Endothelial cell (in vitro differentiated cells): ENCODE measurements at regions not wholly inside any gene's neighbourhood (a gene's known extent, or its start where the extent isn't known, plus 50 kb on each side); places are given as distances from the start of the nearest gene placed in this dataset.

Experiments used
- DNase-seq: peaks from one replicate; pipeline ENCODE4 v3.0.0; 2021; ENCODE audit warnings: low spot score
- H3K27ac Mint-ChIP-seq: one replicate; pipeline ENCODE4 v1.8.0; 2021; ENCODE audit warnings: mixed read lengths, inconsistent platforms; ENCODE audit not compliant: unreplicated experiment
- H3K27me3 Mint-ChIP-seq: one replicate; pipeline ENCODE4 v1.8.0; 2021; ENCODE audit warnings: mild to moderate bottlenecking, moderate library complexity, mixed read lengths, inconsistent platforms; ENCODE audit not compliant: unreplicated experiment
- H3K36me3 Mint-ChIP-seq: one replicate; pipeline ENCODE4 v1.8.0; 2021; ENCODE audit warnings: mild to moderate bottlenecking, low read depth, mixed read lengths, inconsistent platforms; ENCODE audit not compliant: unreplicated experiment
- H3K4me1 Mint-ChIP-seq: one replicate; pipeline ENCODE4 v1.8.0; 2021; ENCODE audit warnings: mild to moderate bottlenecking, mixed read lengths, inconsistent platforms; ENCODE audit not compliant: unreplicated experiment
- H3K4me3 Mint-ChIP-seq: one replicate; pipeline ENCODE4 v1.8.0; 2021; ENCODE audit warnings: mild to moderate bottlenecking, mixed read lengths, inconsistent platforms; ENCODE audit not compliant: unreplicated experiment
- H3K9me3 Mint-ChIP-seq: one replicate; pipeline ENCODE4 v1.8.0; 2021; ENCODE audit warnings: mixed read lengths, inconsistent platforms; ENCODE audit not compliant: unreplicated experiment
- TF ChIP-seq, protein P1 (sequence below): fragments of 200-600 bp; sonication (generic); IDR thresholded peaks from one replicate; pipeline ENCODE4 v1.5.0; 2021; ENCODE audit warnings: antibody characterized with exemption; ENCODE audit not compliant: unreplicated experiment

DNA sequence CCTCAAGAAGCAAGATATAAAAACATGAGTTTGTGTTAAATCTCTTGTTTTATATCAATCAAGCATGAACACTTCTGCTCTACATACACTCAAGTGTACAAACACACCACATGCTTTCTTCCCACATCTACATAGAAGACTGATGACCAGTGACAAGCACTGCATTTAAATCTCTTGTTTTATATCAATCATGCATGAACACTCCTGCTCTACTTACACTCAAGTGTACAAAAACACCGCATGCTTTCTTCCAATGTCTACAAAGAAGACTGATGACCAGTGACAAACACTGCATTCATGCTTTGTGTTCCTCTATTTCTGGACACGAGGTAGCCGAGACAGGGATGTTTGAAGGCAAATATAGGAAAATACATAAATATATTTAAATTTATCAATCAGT, 642.0 kb upstream of the PFKP start:
- H3K4me1 Mint-ChIP-seq: no peaks in the 10 kb centered on the region
- H3K9me3 Mint-ChIP-seq: no peaks in the 10 kb centered on the region
- H3K36me3 Mint-ChIP-seq: no peaks in the 10 kb centered on the region
- TF ChIP-seq, protein P1, sequence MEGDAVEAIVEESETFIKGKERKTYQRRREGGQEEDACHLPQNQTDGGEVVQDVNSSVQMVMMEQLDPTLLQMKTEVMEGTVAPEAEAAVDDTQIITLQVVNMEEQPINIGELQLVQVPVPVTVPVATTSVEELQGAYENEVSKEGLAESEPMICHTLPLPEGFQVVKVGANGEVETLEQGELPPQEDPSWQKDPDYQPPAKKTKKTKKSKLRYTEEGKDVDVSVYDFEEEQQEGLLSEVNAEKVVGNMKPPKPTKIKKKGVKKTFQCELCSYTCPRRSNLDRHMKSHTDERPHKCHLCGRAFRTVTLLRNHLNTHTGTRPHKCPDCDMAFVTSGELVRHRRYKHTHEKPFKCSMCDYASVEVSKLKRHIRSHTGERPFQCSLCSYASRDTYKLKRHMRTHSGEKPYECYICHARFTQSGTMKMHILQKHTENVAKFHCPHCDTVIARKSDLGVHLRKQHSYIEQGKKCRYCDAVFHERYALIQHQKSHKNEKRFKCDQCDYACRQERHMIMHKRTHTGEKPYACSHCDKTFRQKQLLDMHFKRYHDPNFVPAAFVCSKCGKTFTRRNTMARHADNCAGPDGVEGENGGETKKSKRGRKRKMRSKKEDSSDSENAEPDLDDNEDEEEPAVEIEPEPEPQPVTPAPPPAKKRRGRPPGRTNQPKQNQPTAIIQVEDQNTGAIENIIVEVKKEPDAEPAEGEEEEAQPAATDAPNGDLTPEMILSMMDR: no peak
- H3K27me3 Mint-ChIP-seq: no peaks in the 10 kb centered on the region
- H3K27ac Mint-ChIP-seq: no peak overlapping the region
- DNase-seq: no peak
- no peak overlapping the region for H3K4me3 Mint-ChIP-seq

DNA sequence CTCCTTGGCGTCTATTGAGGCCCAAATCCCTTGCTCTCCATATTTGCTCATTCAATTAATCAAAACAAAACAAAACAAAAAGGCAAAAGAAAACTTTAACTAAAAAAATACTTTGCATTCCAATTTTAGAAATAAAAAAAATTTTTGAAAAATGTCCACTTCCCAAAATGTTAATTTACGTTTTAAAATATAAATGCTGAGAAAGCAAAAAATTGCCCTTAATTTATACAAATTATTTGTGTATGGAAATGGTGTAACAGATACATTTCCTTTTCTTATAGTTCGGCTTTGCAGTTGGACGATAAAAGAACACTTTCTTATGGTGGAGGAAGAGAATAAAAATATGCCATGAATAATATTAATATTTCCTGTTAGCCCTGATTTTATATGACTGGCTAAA, 652.8 kb upstream of the PFKP start:
- Mint-ChIP-seq H3K36me3 (no peaks in the 10 kb centered on the region), H3K27me3 (no peaks in the 10 kb centered on the region), H3K9me3 (no peaks in the 10 kb centered on the region), H3K4me1 (no peaks in the 10 kb centered on the region), H3K27ac (no peak overlapping the region), H3K4me3 (no peak overlapping the region)
- TF ChIP-seq, protein P1: no peak
- DNase-seq: no peak

DNA sequence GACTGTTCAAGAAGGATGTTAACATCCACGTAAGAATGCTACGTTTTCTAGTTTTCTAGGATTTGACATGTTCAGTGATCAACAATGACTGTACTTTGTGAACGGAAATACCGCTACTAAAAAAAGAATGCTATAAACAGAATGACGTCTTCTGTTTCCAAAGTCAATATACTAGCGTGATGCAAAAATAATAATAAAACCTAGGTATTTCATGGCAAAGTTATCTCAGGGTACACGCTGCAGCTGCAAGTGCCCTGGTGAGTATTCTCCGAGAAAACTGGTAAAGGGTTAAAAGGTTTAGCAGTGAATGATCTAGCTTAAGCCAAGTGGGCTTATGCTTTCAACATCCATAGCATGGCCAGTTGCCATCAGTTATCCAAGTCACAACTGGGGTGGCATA, 653.3 kb upstream of the PFKP start:
- no peaks in the 10 kb centered on the region for H3K9me3 Mint-ChIP-seq
- no peak overlapping the region for H3K27ac Mint-ChIP-seq
- no peak overlapping the region for H3K4me3 Mint-ChIP-seq
- no peak for DNase-seq
- no peaks in the 10 kb centered on the region for H3K4me1 Mint-ChIP-seq
- H3K36me3 Mint-ChIP-seq: no peaks in the 10 kb centered on the region
- TF ChIP-seq, protein P1: no peak
- no peaks in the 10 kb centered on the region for H3K27me3 Mint-ChIP-seq

GRCh38 chr10:2410049-2410448, 657.3 kb upstream of the PFKP start:
- DNase-seq: no peak
- TF ChIP-seq, protein P1: no peak
- Mint-ChIP-seq H3K4me1 (no peaks in the 10 kb centered on the region), H3K27me3 (no peaks in the 10 kb centered on the region), H3K4me3 (no peak overlapping the region), H3K27ac (no peak overlapping the region), H3K36me3 (no peaks in the 10 kb centered on the region), H3K9me3 (no peaks in the 10 kb centered on the region)

GRCh38 chr10:2401459-2401858, 664.1 kb upstream of the ADARB2 start:
- Mint-ChIP-seq H3K36me3 (no peaks in the 10 kb centered on the region), H3K4me1 (no peaks in the 10 kb centered on the region), H3K4me3 (no peak overlapping the region), H3K27me3 (peaks cover 4% of the 10 kb centered on the region), H3K9me3 (no peaks in the 10 kb centered on the region), H3K27ac (no peak overlapping the region)
- no peak for DNase-seq
- TF ChIP-seq, protein P1: no peak
